GM12878 (cell line): ENCODE measurements at regions not wholly inside any gene's neighbourhood (a gene's known extent, or its start where the extent isn't known, plus 50 kb on each side); places are given as distances from the start of the nearest gene placed in this dataset.

Experiments used
- BACH1 ChIP-seq: fragments of 450-650 bp; IDR thresholded peaks from 2 replicates; pipeline ENCODE4 v1.6.1; 2017; ENCODE audit warnings: mild to moderate bottlenecking, borderline replicate concordance
- BMI1 ChIP-seq: fragments of 450-650 bp; IDR thresholded peaks from 2 replicates; pipeline ENCODE4 v1.6.1; 2016; ENCODE audit warnings: mild to moderate bottlenecking, moderate library complexity, borderline replicate concordance
- BRCA1 ChIP-seq: IDR thresholded peaks from 2 replicates; pipeline ENCODE4 v1.6.1; 2011; ENCODE audit warnings: low read depth, low read length, improper control_type of control experiment
- CEBPB ChIP-seq, 2 experiments: fragments of 150-350 bp in 1 of 2; IDR thresholded peaks; 2 replicates each; pipeline ENCODE4 v1.6.1; 2012 to 2014; ENCODE audit warnings: low read depth in 2 of 2, low read length in 2 of 2, borderline replicate concordance in 1 of 2, inconsistent platforms in 1 of 2
- EP300 ChIP-seq, 2 experiments: fragments of 150-350 bp in 1 of 2; IDR thresholded peaks; 2 replicates each; pipeline ENCODE4 v1.6.1; 2011 to 2012; ENCODE audit warnings: low read depth in 2 of 2, low read length in 2 of 2, borderline replicate concordance in 1 of 2, improper control_type of control experiment in 1 of 2, inconsistent platforms in 1 of 2; ENCODE audit not compliant: control insufficient read depth in 1 of 2
- EZH2 ChIP-seq: IDR thresholded peaks from 2 replicates; pipeline ENCODE4 v1.6.1; 2012; ENCODE audit warnings: low read depth, mild to moderate bottlenecking, control low read depth, inconsistent platforms, low read length, borderline replicate concordance; ENCODE audit not compliant: control insufficient read depth
- HCFC1 ChIP-seq: fragments of 150-350 bp; IDR thresholded peaks from 2 replicates; pipeline ENCODE4 v1.6.1; 2014; ENCODE audit warnings: low read length
- MEF2A ChIP-seq: IDR thresholded peaks from 2 replicates; pipeline ENCODE4 v1.6.1; 2011; ENCODE audit warnings: low read depth, mild to moderate bottlenecking, low read length, moderate library complexity; ENCODE audit not compliant: insufficient read depth
- MYB ChIP-seq: fragments of 150-350 bp; IDR thresholded peaks from 2 replicates; pipeline ENCODE4 v1.6.1; 2014; ENCODE audit warnings: mild to moderate bottlenecking, low read depth, low read length, borderline replicate concordance
- NFXL1 ChIP-seq: fragments of 450-650 bp; IDR thresholded peaks from 2 replicates; pipeline ENCODE4 v1.6.1; 2017; ENCODE audit warnings: antibody characterized with exemption, mild to moderate bottlenecking, borderline replicate concordance
- RELA ChIP-seq: fragments of 450-650 bp; IDR thresholded peaks from 2 replicates; pipeline ENCODE4 v1.8.0; 2014; ENCODE audit warnings: borderline replicate concordance; ENCODE audit not compliant: partially characterized antibody
- SUZ12 ChIP-seq: fragments of 200-600 bp; sonication (generic); IDR thresholded peaks from one replicate; pipeline ENCODE4 v1.6.1; 2018; ENCODE audit warnings: antibody characterized with exemption, mild to moderate bottlenecking; ENCODE audit not compliant: unreplicated experiment
- ZBED1 ChIP-seq: IDR thresholded peaks from 2 replicates; pipeline ENCODE4 v1.6.1; 2016; ENCODE audit warnings: borderline replicate concordance
- TF ChIP-seq, protein P1 (sequence below), 3 experiments: IDR thresholded peaks in 2 of 3; conservative IDR thresholded peaks in 1 of 3; 2 replicates each; pipeline ENCODE4 v1.5.1; 2011; ENCODE audit warnings: low read depth in 3 of 3, low read length in 3 of 3, mild to moderate bottlenecking in 3 of 3, control low read depth in 2 of 3, moderate library complexity in 2 of 3, inconsistent platforms in 1 of 3, mixed read lengths in 1 of 3; ENCODE audit not compliant: control insufficient read depth in 2 of 3, insufficient read depth in 1 of 3; ENCODE audit errors: extremely low read depth in 1 of 3
- TF ChIP-seq, protein P2 (sequence below): IDR thresholded peaks from 2 replicates; pipeline ENCODE4 v1.6.1; 2012; ENCODE audit warnings: low read depth, low read length, improper control_type of control experiment
- TF ChIP-seq, protein P3 (sequence below): IDR thresholded peaks from 2 replicates; pipeline ENCODE4 v1.6.1; 2012; ENCODE audit warnings: low read length, inconsistent platforms
- TF ChIP-seq, protein P4 (sequence below): IDR thresholded peaks from 2 replicates; pipeline ENCODE4 v1.6.1; 2012; ENCODE audit warnings: improper control_type of control experiment, low read depth, low read length; ENCODE audit not compliant: insufficient replicate concordance
- TF ChIP-seq, protein P5 (sequence below): IDR thresholded peaks from 2 replicates; pipeline ENCODE4 v1.6.1; 2011; ENCODE audit warnings: low read depth, mild to moderate bottlenecking, low read length, moderate library complexity, borderline replicate concordance; ENCODE audit errors: extremely low read depth

DNA sequence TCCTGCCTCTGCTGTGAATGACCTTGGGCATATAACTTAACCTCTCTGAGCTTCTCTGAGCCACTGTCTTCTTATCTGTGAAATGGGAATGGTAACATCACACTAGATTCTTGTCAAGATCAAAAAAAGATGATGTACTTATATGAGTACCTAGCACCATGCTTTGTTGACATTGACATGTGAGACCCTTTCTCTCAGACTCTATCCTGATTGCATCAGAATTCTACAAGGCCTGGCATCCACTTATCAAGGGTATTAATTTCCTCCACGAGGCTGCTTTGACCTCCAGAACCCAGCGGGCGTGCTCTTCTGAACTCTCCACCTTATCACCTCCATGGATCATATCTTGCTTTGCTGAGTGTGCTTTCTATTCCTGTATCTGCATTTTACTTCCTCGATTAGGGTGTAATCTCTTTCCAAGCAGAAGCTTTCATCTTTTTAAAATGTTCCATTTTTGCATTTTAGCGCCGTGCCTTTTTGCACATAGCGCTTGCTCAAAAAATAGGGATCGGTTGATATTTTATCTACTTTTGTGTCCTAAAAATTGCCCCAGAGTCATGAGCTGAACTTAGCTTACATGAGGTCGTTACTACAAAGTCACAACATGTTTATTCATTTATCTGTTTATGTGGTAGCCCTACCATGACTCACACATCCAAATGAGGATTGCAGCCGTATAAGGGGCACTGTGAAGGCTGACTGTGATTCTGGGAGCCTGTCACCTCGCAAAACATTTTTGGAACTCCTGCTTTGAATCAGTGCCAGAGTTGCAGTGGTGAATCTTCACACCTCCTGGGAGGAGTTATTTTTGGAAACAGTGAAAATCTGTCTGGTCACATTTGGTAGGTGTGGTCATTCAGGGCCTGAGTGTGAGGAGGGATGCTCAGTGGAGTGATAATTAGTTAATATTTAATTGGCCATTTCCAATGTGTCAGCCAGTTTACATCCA lies 63.2 kb downstream of the IER5 start (continued):
- TF ChIP-seq, protein P1, sequence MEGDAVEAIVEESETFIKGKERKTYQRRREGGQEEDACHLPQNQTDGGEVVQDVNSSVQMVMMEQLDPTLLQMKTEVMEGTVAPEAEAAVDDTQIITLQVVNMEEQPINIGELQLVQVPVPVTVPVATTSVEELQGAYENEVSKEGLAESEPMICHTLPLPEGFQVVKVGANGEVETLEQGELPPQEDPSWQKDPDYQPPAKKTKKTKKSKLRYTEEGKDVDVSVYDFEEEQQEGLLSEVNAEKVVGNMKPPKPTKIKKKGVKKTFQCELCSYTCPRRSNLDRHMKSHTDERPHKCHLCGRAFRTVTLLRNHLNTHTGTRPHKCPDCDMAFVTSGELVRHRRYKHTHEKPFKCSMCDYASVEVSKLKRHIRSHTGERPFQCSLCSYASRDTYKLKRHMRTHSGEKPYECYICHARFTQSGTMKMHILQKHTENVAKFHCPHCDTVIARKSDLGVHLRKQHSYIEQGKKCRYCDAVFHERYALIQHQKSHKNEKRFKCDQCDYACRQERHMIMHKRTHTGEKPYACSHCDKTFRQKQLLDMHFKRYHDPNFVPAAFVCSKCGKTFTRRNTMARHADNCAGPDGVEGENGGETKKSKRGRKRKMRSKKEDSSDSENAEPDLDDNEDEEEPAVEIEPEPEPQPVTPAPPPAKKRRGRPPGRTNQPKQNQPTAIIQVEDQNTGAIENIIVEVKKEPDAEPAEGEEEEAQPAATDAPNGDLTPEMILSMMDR (IDR thresholded peaks at IDR 0.05 in 2 of 3, conservative IDR thresholded peaks at IDR 0.05 in 1 of 3; ENCODE audit: control insufficient read depth in 2 of 3, extremely low read depth in 1 of 3, insufficient read depth in 1 of 3, low read depth in 3 of 3, low read length in 3 of 3) = no peak
- no peak for TF ChIP-seq SUZ12
- TF ChIP-seq HCFC1 = no peak
- 0 out of 2 replicates have a peak, but pooled peaks have one; percentile 38 for TF ChIP-seq ZBED1
- no peak for TF ChIP-seq EZH2
- TF ChIP-seq, protein P2, sequence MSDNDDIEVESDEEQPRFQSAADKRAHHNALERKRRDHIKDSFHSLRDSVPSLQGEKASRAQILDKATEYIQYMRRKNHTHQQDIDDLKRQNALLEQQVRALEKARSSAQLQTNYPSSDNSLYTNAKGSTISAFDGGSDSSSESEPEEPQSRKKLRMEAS = no peak
- no peak for TF ChIP-seq RELA
- TF ChIP-seq, protein P3, sequence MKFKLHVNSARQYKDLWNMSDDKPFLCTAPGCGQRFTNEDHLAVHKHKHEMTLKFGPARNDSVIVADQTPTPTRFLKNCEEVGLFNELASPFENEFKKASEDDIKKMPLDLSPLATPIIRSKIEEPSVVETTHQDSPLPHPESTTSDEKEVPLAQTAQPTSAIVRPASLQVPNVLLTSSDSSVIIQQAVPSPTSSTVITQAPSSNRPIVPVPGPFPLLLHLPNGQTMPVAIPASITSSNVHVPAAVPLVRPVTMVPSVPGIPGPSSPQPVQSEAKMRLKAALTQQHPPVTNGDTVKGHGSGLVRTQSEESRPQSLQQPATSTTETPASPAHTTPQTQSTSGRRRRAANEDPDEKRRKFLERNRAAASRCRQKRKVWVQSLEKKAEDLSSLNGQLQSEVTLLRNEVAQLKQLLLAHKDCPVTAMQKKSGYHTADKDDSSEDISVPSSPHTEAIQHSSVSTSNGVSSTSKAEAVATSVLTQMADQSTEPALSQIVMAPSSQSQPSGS = peak; percentile 76
- TF ChIP-seq, protein P4, sequence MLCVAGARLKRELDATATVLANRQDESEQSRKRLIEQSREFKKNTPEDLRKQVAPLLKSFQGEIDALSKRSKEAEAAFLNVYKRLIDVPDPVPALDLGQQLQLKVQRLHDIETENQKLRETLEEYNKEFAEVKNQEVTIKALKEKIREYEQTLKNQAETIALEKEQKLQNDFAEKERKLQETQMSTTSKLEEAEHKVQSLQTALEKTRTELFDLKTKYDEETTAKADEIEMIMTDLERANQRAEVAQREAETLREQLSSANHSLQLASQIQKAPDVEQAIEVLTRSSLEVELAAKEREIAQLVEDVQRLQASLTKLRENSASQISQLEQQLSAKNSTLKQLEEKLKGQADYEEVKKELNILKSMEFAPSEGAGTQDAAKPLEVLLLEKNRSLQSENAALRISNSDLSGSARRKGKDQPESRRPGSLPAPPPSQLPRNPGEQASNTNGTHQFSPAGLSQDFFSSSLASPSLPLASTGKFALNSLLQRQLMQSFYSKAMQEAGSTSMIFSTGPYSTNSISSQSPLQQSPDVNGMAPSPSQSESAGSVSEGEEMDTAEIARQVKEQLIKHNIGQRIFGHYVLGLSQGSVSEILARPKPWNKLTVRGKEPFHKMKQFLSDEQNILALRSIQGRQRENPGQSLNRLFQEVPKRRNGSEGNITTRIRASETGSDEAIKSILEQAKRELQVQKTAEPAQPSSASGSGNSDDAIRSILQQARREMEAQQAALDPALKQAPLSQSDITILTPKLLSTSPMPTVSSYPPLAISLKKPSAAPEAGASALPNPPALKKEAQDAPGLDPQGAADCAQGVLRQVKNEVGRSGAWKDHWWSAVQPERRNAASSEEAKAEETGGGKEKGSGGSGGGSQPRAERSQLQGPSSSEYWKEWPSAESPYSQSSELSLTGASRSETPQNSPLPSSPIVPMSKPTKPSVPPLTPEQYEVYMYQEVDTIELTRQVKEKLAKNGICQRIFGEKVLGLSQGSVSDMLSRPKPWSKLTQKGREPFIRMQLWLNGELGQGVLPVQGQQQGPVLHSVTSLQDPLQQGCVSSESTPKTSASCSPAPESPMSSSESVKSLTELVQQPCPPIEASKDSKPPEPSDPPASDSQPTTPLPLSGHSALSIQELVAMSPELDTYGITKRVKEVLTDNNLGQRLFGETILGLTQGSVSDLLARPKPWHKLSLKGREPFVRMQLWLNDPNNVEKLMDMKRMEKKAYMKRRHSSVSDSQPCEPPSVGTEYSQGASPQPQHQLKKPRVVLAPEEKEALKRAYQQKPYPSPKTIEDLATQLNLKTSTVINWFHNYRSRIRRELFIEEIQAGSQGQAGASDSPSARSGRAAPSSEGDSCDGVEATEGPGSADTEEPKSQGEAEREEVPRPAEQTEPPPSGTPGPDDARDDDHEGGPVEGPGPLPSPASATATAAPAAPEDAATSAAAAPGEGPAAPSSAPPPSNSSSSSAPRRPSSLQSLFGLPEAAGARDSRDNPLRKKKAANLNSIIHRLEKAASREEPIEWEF = no peak
- peak; percentile 96 for TF ChIP-seq MEF2A
- peak; percentile 65; the same call in 1 of the 2 replicates for TF ChIP-seq BMI1
- peak; percentile 55 to 67; a peak in 2 of 4 replicates for TF ChIP-seq EP300 (IDR thresholded peaks at IDR 0.05; ENCODE audit: borderline replicate concordance in 1 of 2, control insufficient read depth in 1 of 2, low read depth in 2 of 2, low read length in 2 of 2)
- TF ChIP-seq CEBPB (IDR thresholded peaks at IDR 0.05; ENCODE audit: borderline replicate concordance in 1 of 2, low read depth in 2 of 2, low read length in 2 of 2) = 0 out of 4 replicates have a peak, but pooled peaks of 1 of the 2 experiments have one; percentile 18
- no peak for TF ChIP-seq BACH1
- TF ChIP-seq, protein P5, sequence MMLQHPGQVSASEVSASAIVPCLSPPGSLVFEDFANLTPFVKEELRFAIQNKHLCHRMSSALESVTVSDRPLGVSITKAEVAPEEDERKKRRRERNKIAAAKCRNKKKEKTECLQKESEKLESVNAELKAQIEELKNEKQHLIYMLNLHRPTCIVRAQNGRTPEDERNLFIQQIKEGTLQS = no peak
- TF ChIP-seq NFXL1 = no peak
- no peak for TF ChIP-seq MYB
- TF ChIP-seq BRCA1 = no peak
